GM19468 (cell line): ENCODE measurements at regions not wholly inside any gene's neighbourhood (a gene's known extent, or its start where the extent isn't known, plus 50 kb on each side); places are given as distances from the start of the nearest gene placed in this dataset.

Experiments used
- ATAC-seq: cut with Tn5 transposase; IDR thresholded peaks from one replicate; pipeline ENCODE4 v1.9.1; 2021; ENCODE audit warnings: mild to moderate bottlenecking, moderate library complexity, moderate number of reproducible peaks; ENCODE audit not compliant: unreplicated experiment; ENCODE audit errors: extremely low read depth

DNA sequence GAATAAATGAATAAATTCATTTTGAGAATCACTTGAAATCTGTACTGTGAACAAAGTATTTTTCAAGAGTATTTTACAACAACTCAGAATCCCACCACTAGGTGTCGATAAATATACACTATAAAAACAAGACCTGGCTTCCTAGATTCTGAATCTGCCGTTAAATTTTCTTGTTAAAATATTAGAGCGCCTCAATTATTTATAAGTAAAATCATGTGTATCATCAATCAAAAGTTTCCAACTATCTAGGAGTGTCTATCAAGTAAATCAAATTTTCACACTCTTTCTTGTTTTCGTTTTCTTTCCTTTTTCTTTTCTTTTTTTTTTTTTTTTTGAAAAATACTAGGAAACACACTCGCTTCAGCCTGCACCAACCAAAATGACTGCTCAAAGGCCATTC lies 179.2 kb upstream of the DCN start:
- no peak for ATAC-seq

GRCh38 chr12:91357381-91357780 lies 174.8 kb upstream of the DCN start:
- no peak for ATAC-seq

DNA sequence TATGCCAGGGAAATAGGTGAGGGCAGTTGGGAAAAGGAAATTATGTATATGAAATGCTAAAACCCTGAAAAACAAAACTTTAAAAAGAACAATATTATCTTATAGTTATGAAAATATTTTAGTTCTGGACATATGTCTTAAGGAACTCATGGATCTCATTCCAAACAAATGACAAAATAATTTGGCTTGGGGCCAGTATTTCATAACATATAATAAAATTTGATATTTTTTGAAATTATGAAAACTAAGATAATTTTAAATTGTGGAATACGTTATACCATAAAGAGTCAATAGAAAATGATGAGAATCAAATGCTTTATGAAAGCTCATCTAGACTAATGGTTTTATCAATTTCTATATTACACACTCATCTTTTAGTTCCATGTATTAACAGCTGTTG lies 173.8 kb upstream of the DCN start:
- no peak for ATAC-seq

- ATAC-seq = no peak
Measured at GRCh38 chr12:91355150-91356006, 172.8 kb upstream of the DCN start.

GRCh38 chr12:91353266-91353665 lies 170.6 kb upstream of the DCN start:
- no peak for ATAC-seq

- no peak for ATAC-seq
Measured at GRCh38 chr12:91349476-91349875, 166.9 kb upstream of the DCN start.

DNA sequence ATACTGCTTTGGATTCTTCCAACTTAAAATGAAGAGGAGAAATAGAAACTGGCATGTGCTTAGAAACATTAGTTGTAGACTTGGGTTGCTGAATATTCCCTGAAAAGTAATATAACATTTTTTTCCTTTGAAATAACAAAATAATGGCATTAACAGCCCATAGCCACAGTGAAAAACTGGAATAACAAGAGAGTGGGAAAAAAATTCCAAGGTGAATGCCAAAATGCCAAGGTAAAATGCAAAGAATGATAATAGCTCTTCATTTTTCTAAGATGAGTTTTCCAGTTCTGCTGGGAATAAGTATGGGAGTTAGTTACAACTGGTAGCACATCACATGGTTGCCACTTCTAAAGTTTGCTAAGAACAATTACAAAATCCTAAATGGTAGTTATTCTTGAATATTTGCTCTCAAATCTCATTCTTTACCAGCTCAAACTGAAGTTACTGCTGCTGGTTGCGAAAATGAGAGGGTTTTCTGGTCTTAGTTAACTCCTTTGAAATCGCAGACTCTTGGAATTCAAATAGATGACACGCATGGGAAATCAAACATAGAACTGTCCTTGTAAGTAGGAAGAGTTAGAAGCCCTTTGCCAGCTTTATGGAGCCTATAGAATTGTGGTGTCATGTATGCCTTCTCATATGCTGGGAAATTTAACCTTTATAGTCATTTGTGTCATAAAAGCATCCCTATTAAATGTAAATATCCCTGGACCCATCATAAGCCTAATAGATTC lies 165.0 kb upstream of the DCN start:
- no peak for ATAC-seq

DNA sequence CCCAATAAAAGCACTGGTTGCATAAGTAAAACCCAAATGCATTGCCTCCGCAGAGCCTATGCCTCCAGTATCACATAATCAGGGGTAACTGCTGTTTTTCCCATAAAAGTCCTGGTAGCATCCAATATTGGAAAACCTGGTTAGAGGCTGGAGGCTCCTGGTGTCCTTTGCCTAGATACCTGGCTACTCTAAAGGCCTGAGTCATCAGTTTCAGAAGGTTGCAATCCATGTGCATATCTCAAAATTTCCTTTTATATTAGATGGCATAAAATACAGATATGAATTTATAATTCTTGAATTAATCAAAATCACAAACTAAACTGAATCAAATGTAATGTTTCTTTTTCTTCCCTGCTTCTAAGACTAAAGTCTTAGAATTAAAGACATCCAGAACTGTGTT lies 164.2 kb upstream of the DCN start:
- ATAC-seq = no peak

GRCh38 chr12:91344408-91344807 lies 161.8 kb upstream of the DCN start:
- no peak for ATAC-seq

- ATAC-seq = no peak
Measured at GRCh38 chr12:91343010-91343409, 160.4 kb upstream of the DCN start.

DNA sequence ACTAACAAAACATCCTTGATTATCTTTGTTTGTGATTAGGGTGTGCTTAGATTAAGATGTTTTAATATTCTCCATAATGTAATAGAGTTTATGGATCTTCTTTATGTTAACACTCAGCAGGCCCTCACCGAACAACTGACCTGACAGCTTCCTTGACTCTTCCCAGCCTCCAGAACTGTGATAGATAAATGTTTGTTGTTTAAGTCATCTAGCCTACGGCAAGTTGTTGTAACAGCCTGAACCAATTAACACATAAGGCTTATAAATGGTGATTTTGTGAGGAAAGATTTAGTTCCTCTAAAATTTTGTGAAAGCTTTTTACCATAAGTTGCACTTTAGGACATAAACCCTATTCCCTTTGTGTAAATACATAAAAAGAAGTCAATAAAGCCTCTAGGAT lies 156.5 kb upstream of the DCN start:
- ATAC-seq = no peak

- ATAC-seq = no peak
Measured at GRCh38 chr12:91335699-91336098, 153.1 kb upstream of the DCN start.

- ATAC-seq = no peak
Measured at GRCh38 chr12:91333966-91334365, 151.3 kb upstream of the DCN start.

DNA sequence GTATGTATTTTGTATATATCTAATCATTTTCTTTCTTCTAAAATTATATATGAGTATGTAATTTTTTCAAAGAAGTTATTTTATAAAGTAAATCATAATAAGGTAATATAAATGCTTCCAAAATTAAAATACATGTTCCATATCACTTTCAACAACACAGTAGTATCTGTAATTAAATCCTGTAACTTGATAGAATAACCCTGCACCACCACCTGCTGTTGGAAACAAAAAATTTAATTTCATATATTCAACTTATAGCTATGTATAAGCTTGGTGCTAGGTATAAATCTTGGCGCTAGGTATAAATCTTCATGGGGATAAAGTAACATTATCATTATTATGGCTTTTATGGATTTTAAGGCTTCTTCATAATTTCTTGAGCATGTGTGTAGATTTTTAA lies 149.7 kb upstream of the DCN start:
- ATAC-seq = no peak

GRCh38 chr12:91331371-91331770 lies 148.8 kb upstream of the DCN start:
- no peak for ATAC-seq

DNA sequence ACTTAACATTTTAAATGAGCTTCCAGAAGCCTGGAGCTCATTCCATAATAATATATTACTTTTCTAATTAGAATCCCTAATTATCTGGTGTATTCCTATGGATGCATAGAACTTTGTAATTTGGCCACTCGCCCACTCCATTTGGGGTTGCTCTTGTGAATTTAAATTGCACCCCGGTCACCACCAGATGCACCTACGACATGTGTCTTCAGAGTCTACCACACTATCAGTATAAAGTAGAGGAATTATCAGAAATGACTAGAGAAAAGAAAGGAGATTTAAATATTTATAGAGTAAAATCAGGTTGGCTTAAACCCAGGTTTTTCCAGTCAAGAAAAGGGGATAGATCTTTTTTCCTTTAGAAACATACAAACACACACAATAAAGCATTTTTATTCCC lies 145.8 kb upstream of the DCN start:
- ATAC-seq = no peak

- no peak for ATAC-seq
Measured at GRCh38 chr12:91327889-91328288, 145.3 kb upstream of the DCN start.

- no peak for ATAC-seq
Measured at GRCh38 chr12:91327131-91327530, 144.5 kb upstream of the DCN start.

- ATAC-seq = peak; percentile 72
Measured at GRCh38 chr12:91326058-91327027, 143.7 kb upstream of the DCN start.

GRCh38 chr12:91320999-91321398 lies 138.4 kb upstream of the DCN start:
- ATAC-seq = no peak
